Skeletal muscle tissue (tissue), 1 donor: ENCODE measurements at regions not wholly inside any gene's neighbourhood (a gene's known extent, or its start where the extent isn't known, plus 50 kb on each side); places are given as distances from the start of the nearest gene placed in this dataset. TPM values are rescaled to one million over a fixed set of nuclear protein-coding genes. Genes with fewer than 3 reads are reported as not detected.

Experiments
- small RNA-seq: library from RNA; depleted of rRNA; stranded (forward); fragments of <200 nt; gene quantifications from one replicate; pipeline ENCODE3, GENCODE V24; 2014

Small RNAs in the stretch of these regions (small RNA-seq; reads per million reads assigned to genes)
- not detected for gene RF00012
